ENCODE measurements at regions not wholly inside any gene's neighbourhood (a gene's known extent, or its start where the extent isn't known, plus 50 kb on each side); places are given as distances from the start of the nearest gene placed in this dataset.
"Not testable (repeated sequence)": the region's sequence is repeated elsewhere in the genome, so short reads cannot be mapped to it uniquely, and the experiment has no call there.

DNA sequence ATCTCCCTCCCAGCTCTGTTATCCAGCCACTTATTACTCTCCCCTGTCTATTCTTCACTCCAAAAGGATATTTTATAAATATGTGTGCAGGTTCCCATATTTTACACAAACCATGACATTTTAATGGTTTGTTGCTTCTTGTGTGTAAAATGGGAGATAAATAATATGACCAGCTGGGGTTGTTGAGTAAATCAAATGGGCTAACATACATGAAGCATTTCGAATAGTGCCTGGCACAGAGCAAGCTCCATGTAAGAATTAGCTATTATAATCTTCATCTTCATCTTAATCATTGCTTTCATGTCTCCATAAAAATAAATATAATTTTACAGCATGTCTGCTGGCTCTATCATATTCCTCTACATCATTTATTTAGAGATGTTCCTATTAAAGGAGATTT, 283.1 kb downstream of the RAD51AP2 start:
- H3K36me3 Mint-ChIP-seq (ENCODE audit: low read depth), result no peaks in the 10 kb centered on the region
- peaks cover 4% of the 10 kb centered on the region for H3K9me3 Mint-ChIP-seq
- H3K27me3 Mint-ChIP-seq (ENCODE audit: low read depth), result no peaks in the 10 kb centered on the region
- no peak overlapping the region for H3K27ac Mint-ChIP-seq
- H3K4me1 Mint-ChIP-seq (ENCODE audit: low read depth), result no peaks in the 10 kb centered on the region
- H3K4me3 Mint-ChIP-seq, result no peak overlapping the region

DNA sequence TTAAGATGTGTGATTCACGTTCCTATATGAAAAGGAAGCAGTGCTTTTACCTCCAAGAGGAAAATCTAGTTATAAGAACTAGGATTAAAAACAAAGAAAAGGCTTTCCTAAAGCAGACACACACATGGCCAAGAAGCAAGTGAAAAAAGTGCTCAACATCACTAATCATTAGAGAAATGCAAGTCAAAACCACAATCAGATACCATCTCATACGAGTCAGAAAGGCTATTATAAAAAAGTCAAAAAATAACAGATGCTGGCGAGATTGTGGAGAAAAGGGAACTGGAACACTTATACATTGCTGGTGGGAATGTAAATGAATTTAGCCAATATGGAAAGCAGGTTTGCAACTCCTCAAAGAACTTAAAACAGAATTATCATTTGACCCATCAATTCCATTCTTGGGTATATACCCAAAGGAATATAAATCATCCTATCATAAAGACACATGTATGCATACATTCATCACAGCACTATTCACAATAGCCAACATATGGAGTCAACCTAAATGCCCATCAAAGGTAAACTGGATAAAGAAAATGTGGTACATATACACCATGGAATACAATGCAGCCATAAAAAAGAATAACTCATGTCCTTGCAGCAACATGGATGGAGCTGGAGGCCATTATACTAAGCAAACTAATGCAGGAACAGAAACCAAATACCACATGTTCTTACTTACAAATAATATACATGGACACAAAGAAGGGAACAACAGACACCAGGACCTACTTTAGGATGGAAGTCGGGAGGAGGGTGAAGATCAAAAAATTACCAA, 285.3 kb downstream of the RAD51AP2 start:
- Mint-ChIP-seq H3K27me3 (ENCODE audit: low read depth) (no peaks in the 10 kb centered on the region), H3K4me1 (ENCODE audit: low read depth) (no peaks in the 10 kb centered on the region), H3K27ac (no peak overlapping the region), H3K36me3 (ENCODE audit: low read depth) (no peaks in the 10 kb centered on the region), H3K9me3 (peaks cover 4% of the 10 kb centered on the region), H3K4me3 (no peak overlapping the region)

DNA sequence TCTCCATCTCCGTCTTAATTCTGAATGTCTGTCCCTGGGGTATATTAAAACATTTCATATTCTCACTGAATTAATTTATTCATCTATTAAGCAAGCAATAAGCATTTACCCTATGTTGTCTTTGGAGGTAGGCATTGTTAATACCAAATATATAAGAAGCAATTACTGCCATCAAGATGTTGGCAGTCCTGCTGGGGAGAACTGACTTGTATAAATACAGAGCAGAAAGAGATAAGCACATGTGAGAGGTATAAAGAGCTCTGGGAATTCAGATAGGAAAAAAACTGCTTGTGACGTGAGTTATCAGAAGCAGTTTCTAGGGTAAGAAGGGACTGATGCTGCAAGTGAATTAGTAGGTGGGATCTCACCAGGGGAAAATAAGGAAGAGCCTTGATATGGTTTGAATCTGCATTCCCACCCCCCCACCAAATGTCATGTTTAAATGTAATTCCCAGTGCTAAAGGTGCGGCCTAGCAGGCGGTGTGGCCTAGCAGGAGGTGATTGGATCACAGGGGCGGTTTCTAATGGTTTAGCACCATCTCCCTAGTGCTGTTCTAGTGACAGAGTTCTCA, 286.8 kb downstream of the RAD51AP2 start:
- Mint-ChIP-seq H3K36me3 (ENCODE audit: low read depth) (no peaks in the 10 kb centered on the region), H3K27ac (no peak overlapping the region), H3K4me1 (ENCODE audit: low read depth) (no peaks in the 10 kb centered on the region), H3K27me3 (ENCODE audit: low read depth) (no peaks in the 10 kb centered on the region), H3K9me3 (peaks cover 4% of the 10 kb centered on the region), H3K4me3 (no peak overlapping the region)

DNA sequence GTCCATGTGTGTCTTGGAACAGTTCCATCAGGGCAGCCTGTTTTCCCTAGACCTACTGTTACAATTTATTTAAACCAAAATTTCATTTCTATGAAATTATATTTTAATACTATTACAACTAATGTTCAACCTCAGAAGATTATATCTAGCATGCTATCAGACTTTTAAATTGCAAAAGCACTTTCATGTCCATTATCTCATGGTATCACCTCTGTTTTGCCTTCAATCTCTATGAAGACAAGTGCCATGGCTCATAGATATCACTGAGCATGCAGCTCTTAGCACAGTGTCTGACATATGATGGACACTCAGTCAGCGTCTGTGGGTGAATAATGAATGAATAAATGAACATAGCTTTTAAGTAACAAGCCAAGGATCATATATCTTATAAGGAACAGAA, 288.8 kb downstream of the RAD51AP2 start:
- Mint-ChIP-seq H3K4me1 (ENCODE audit: low read depth) (no peaks in the 10 kb centered on the region), H3K27me3 (ENCODE audit: low read depth) (no peaks in the 10 kb centered on the region), H3K36me3 (ENCODE audit: low read depth) (no peaks in the 10 kb centered on the region), H3K4me3 (no peak overlapping the region), H3K27ac (no peak overlapping the region), H3K9me3 (peaks cover 4% of the 10 kb centered on the region)

DNA sequence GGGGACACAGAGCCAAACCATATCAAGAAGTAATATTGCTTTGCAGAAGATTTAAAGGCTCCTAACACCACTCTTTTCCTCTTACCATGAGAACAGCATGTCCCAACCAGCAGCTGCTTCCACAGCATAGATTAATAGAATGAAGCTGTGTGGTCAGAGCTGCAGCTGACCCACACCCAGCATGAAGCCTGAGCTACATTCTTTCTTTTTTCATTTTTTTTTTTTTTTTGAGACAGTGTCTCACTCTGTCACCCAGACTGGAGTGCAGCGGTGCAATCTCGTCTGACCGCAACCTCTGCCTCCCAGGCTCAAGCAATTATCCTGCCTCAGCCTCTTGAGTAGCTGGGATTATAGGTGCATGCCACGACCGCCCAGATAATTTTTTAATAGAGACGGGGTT, 289.8 kb downstream of the RAD51AP2 start:
- Mint-ChIP-seq H3K27ac (no peak overlapping the region), H3K9me3 (peaks cover 4% of the 10 kb centered on the region), H3K36me3 (ENCODE audit: low read depth) (no peaks in the 10 kb centered on the region), H3K4me3 (no peak overlapping the region), H3K27me3 (ENCODE audit: low read depth) (no peaks in the 10 kb centered on the region), H3K4me1 (ENCODE audit: low read depth) (no peaks in the 10 kb centered on the region)

DNA sequence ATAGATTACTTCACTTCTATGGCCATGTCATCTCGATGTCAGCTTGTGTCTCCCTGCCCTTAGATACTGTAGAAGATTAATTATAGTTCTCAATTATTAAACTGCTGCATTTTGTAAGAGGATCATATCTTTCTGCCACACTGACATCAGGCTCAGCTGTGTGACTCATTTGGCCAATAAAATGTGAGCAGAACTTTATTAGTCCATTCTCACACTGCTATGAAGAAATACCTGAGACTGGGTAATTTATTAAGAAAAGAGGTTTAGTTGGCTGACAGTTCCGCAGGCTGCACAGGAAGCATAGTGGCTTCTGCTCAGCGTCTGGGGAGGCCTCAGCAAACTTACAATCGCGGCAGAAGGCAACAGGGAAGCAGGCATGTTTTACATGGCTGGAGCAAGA, 290.4 kb downstream of the RAD51AP2 start:
- no peaks in the 10 kb centered on the region for H3K36me3 Mint-ChIP-seq (ENCODE audit: low read depth)
- H3K4me3 Mint-ChIP-seq, result no peak overlapping the region
- H3K27ac Mint-ChIP-seq, result no peak overlapping the region
- peaks cover 4% of the 10 kb centered on the region for H3K9me3 Mint-ChIP-seq
- H3K27me3 Mint-ChIP-seq (ENCODE audit: low read depth), result no peaks in the 10 kb centered on the region
- no peaks in the 10 kb centered on the region for H3K4me1 Mint-ChIP-seq (ENCODE audit: low read depth)

DNA sequence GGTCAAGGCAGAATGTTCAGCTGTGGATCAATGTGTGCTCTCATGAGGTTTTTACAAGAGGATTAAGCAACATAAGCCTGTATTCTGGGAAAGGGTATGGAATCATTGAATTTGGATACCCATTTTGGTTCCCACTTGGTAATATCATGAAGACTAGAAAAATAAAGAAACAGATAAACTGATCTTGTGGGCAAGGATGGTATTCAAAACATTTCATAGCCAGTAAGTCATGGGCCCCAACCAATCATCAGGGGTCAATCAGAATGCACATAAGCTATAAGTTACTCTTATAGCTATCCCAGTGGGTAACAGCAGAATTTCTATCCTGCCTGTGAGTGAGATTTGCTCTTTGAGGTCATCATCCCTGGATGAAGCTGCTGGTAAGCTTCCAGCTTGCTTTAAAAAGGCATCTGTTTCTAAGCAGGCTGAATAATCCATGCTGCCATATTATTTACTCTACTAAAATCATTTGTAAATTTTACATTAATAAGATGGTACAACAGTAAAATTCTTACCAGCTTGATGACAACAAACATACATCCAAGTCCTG, 291.2 kb downstream of the RAD51AP2 start:
- H3K27me3 Mint-ChIP-seq (ENCODE audit: low read depth), result no peaks in the 10 kb centered on the region
- H3K27ac Mint-ChIP-seq, result no peak overlapping the region
- no peaks in the 10 kb centered on the region for H3K36me3 Mint-ChIP-seq (ENCODE audit: low read depth)
- H3K4me3 Mint-ChIP-seq, result no peak overlapping the region
- no peaks in the 10 kb centered on the region for H3K4me1 Mint-ChIP-seq (ENCODE audit: low read depth)
- peaks cover 4% of the 10 kb centered on the region for H3K9me3 Mint-ChIP-seq

DNA sequence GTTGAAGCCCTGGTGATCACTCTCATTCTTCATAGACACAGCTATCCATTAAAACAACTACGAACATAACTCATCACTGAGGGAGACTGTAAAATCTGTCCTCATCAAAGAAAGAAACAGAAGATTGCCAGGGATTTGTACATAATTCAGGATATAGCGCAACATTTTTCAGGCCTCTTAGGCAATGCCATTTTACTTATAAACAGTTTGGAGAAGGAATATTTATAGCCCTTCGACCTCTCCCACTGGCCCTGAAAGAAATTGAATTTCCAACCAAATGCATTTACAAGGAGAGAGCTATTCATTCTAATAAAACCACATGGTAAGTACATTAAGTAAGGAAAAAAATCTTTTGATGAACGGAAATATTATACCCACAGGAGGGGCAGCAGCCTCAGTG, 295.0 kb downstream of the RAD51AP2 start:
- no peaks in the 10 kb centered on the region for H3K36me3 Mint-ChIP-seq (ENCODE audit: low read depth)

DNA sequence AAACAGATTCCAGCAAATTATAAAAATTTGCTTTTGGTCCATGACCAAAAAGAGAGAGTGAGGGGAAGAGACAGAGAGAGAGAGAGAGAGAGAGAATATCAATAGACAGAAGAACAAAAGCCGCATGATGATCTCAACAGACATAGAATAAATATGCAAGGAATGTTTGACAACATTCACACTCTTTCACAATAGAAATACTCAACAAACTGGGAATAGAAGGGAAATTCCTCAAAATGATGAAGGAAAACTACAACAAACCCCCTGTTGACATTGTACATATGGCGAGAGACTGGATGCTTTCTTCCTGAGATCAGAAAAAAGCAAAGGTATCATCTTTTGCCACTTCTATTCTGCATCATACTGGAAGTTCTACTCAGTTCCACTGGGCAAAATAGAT, 309.7 kb downstream of the RAD51AP2 start:
- H3K4me1 Mint-ChIP-seq (ENCODE audit: low read depth), result no peaks in the 10 kb centered on the region
- H3K9me3 Mint-ChIP-seq, result no peaks in the 10 kb centered on the region
- H3K36me3 Mint-ChIP-seq (ENCODE audit: low read depth), result no peaks in the 10 kb centered on the region
- H3K27me3 Mint-ChIP-seq (ENCODE audit: low read depth), result no peaks in the 10 kb centered on the region
- no peak overlapping the region for H3K4me3 Mint-ChIP-seq
- no peak overlapping the region for H3K27ac Mint-ChIP-seq

More for the DNA sequence above, 295.0 kb downstream of the RAD51AP2 start:
- Mint-ChIP-seq H3K4me3 (no peak overlapping the region), H3K9me3 (no peaks in the 10 kb centered on the region), H3K4me1 (ENCODE audit: low read depth) (no peaks in the 10 kb centered on the region), H3K27me3 (ENCODE audit: low read depth) (no peaks in the 10 kb centered on the region), H3K27ac (no peak overlapping the region)

DNA sequence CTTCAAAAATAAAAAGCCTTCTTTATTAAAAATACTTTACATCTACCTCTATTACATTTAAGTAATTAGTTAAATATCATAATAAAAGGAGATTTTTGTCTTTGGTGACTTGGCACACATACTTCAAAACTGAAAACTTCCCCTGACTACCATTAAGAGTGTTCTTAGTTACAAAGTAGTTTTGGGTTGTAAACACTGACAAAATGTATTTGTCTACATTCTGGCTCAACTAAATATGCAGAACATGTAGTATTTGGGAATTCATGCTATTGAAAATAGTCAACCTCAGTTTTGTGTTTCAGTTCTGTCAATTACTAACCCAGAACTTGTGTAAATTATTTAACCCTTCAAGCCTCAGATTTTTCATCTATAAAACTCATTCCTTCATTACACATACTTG, 311.5 kb downstream of the RAD51AP2 start:
- no peaks in the 10 kb centered on the region for H3K4me1 Mint-ChIP-seq (ENCODE audit: low read depth)
- no peaks in the 10 kb centered on the region for H3K27me3 Mint-ChIP-seq (ENCODE audit: low read depth)
- H3K27ac Mint-ChIP-seq, result no peak overlapping the region
- no peak overlapping the region for H3K4me3 Mint-ChIP-seq
- no peaks in the 10 kb centered on the region for H3K36me3 Mint-ChIP-seq (ENCODE audit: low read depth)
- no peaks in the 10 kb centered on the region for H3K9me3 Mint-ChIP-seq

DNA sequence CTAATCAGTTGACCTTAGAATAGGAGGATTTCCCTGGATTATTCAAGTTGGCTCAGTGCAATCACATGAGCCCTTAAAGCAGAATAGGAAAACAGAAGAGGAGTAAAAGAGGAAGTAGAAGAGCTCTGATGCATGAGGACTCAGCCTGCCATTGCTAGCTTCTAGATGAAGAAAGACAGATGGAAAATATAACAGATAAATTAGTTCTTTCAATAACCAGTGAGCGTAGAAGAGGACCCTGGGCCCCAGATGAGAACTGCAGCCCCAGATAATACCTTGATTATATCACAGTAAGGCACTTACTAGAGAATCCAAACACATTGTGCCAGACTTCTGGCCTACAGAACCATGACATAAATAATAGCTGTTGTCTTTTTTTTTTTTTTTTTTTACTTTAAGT, 314.0 kb downstream of the RAD51AP2 start:
- not testable (repeated sequence) for H3K36me3 Mint-ChIP-seq (ENCODE audit: low read depth); H3K9me3 Mint-ChIP-seq; H3K27me3 Mint-ChIP-seq (ENCODE audit: low read depth); H3K4me3 Mint-ChIP-seq; H3K4me1 Mint-ChIP-seq (ENCODE audit: low read depth); H3K27ac Mint-ChIP-seq

DNA sequence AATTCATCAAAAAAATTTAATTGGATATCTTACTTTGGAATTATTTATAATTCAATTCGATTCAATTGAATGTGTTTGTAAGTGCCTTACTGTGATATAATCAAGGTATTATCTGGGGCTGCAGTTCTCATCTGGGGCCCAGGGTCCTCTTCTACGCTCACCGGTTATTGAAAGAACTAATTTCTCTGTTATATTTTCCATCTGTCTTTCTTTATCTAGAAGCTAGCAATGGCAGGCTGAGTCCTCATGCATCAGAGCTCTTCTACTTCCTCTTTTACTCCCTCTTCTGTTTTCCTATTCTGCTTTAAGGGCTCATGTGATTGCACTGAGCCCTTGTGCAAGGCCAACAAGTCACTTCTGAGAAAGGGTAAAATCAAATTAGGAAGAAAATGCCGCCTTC, 315.6 kb downstream of the RAD51AP2 start:
- H3K27me3 Mint-ChIP-seq (ENCODE audit: low read depth); H3K4me1 Mint-ChIP-seq (ENCODE audit: low read depth); H3K36me3 Mint-ChIP-seq (ENCODE audit: low read depth); H3K9me3 Mint-ChIP-seq; H3K4me3 Mint-ChIP-seq; H3K27ac Mint-ChIP-seq: not testable (repeated sequence)

DNA sequence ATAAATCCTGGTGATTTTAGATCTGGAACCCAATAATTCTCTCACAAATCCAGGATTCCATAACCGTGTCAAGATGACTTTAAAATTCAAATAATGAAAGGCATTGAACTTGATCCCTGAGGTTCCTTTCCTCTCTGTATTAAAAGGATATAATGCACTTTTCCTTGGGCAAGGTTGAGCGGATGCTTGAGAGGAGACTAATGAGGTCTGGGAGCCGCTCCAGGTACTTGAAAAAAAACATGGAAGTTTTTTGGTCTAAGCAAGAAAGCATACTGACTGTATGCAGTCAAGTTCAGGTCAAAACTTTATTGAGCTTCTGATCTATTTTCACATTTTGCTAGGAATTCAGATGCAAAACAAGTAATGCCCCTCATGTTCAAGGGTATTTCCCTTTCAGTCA, 318.5 kb downstream of the RAD51AP2 start:
- H3K4me3 Mint-ChIP-seq, result no peak overlapping the region
- no peaks in the 10 kb centered on the region for H3K27me3 Mint-ChIP-seq (ENCODE audit: low read depth)
- no peaks in the 10 kb centered on the region for H3K4me1 Mint-ChIP-seq (ENCODE audit: low read depth)
- no peaks in the 10 kb centered on the region for H3K9me3 Mint-ChIP-seq
- H3K27ac Mint-ChIP-seq, result no peak overlapping the region
- no peaks in the 10 kb centered on the region for H3K36me3 Mint-ChIP-seq (ENCODE audit: low read depth)

DNA sequence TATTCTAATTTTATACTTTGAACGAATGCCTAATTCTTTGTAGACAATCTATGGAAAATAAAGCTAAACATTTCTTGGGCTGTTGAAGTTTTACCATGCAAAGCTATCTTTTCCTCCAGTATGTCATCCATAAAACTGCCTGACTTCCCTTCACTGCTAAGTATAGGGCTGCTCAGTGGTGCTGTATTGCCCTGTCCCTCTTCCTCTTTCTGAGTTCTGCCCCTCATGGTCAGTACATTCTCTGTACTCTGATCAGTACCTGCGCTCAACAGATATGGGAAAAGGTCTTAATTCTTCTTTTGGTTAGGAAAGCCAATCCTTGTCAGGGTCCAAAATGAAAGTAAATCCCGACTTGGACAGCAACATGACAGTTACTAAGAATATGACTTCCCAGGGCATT, 321.9 kb downstream of the RAD51AP2 start:
- Mint-ChIP-seq H3K27me3 (ENCODE audit: low read depth) (no peaks in the 10 kb centered on the region), H3K9me3 (no peaks in the 10 kb centered on the region), H3K36me3 (ENCODE audit: low read depth) (no peaks in the 10 kb centered on the region), H3K4me1 (ENCODE audit: low read depth) (no peaks in the 10 kb centered on the region), H3K27ac (no peak overlapping the region), H3K4me3 (no peak overlapping the region)

DNA sequence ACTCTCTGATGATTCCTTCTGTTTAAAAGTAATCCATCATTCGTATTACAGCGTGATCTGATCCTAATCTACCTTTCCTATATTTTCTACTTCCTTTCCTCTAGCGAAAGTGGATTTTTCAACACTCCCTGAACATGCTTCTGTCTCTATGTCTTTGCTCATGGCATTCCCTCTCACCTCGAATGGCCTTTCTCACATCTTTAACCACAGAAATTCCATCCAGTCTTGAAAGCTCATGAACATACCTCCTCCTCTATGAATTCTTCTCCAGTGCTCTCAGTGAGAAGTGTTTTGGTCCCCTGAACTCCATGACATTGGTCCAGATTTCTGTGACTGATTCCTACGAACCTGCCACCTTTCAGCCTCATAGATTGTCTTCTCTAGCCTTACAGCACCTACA, 323.2 kb downstream of the RAD51AP2 start:
- no peaks in the 10 kb centered on the region for H3K9me3 Mint-ChIP-seq
- no peaks in the 10 kb centered on the region for H3K36me3 Mint-ChIP-seq (ENCODE audit: low read depth)
- H3K4me1 Mint-ChIP-seq (ENCODE audit: low read depth), result no peaks in the 10 kb centered on the region
- no peak overlapping the region for H3K4me3 Mint-ChIP-seq
- H3K27me3 Mint-ChIP-seq (ENCODE audit: low read depth), result no peaks in the 10 kb centered on the region
- H3K27ac Mint-ChIP-seq, result no peak overlapping the region
